ENCODE measurements at regions not wholly inside any gene's neighbourhood (a gene's known extent, or its start where the extent isn't known, plus 50 kb on each side); places are given as distances from the start of the nearest gene placed in this dataset.
"Not testable (repeated sequence)": the region's sequence is repeated elsewhere in the genome, so short reads cannot be mapped to it uniquely, and the experiment has no call there.

GRCh38 chr6:139977887-139978332 lies 603.5 kb upstream of the CITED2 start:
- DNase-seq, result no peak

- no peak for DNase-seq
These were observed 599.4 kb upstream of the CITED2 start for GRCh38 chr6:139973669-139974344.

GRCh38 chr6:139972116-139972515 lies 597.7 kb upstream of the CITED2 start:
- no peak for DNase-seq

GRCh38 chr6:139970591-139970991 lies 596.1 kb upstream of the CITED2 start:
- no peak for DNase-seq

- DNase-seq, result no peak
These were observed 593.0 kb upstream of the CITED2 start for GRCh38 chr6:139967497-139967896.

- no peak for DNase-seq
These were observed 590.9 kb upstream of the CITED2 start for GRCh38 chr6:139965393-139965792.

GRCh38 chr6:139964737-139965136 lies 590.3 kb upstream of the CITED2 start:
- DNase-seq, result no peak

- DNase-seq, result no peak
These were observed 588.4 kb upstream of the CITED2 start for GRCh38 chr6:139962654-139963347.

- no peak for DNase-seq
These were observed 586.7 kb upstream of the CITED2 start for GRCh38 chr6:139961190-139961589.

GRCh38 chr6:139960671-139961070 lies 586.2 kb upstream of the CITED2 start:
- no peak for DNase-seq

- no peak for DNase-seq
These were observed 581.1 kb upstream of the CITED2 start for GRCh38 chr6:139955366-139956155.

- DNase-seq, result no peak
These were observed 580.1 kb upstream of the CITED2 start for GRCh38 chr6:139954463-139955071.

GRCh38 chr6:139953780-139954179 lies 579.3 kb upstream of the CITED2 start:
- DNase-seq, result not testable (repeated sequence)

- DNase-seq, result no peak
These were observed 576.7 kb upstream of the CITED2 start for GRCh38 chr6:139951172-139951571.

- DNase-seq, result no peak
These were observed 570.5 kb upstream of the CITED2 start for GRCh38 chr6:139944976-139945375.

- no peak for DNase-seq
These were observed 569.7 kb upstream of the CITED2 start for GRCh38 chr6:139944131-139944530.

GRCh38 chr6:139943391-139943790 lies 568.9 kb upstream of the CITED2 start:
- DNase-seq, result peak; percentile 64

- no peak for DNase-seq
These were observed 567.9 kb upstream of the CITED2 start for GRCh38 chr6:139942331-139942730.

- DNase-seq, result no peak
These were observed 567.4 kb upstream of the CITED2 start for GRCh38 chr6:139941826-139942225.

GRCh38 chr6:139940741-139941729 lies 566.6 kb upstream of the CITED2 start:
- no peak for DNase-seq

- DNase-seq, result no peak
These were observed 564.9 kb upstream of the CITED2 start for GRCh38 chr6:139939189-139939979.

Measured in hindlimb muscle (tissue), 1 donor.